Sigmoid colon (tissue), 4 donors: ENCODE measurements at regions not wholly inside any gene's neighbourhood (a gene's known extent, or its start where the extent isn't known, plus 50 kb on each side); places are given as distances from the start of the nearest gene placed in this dataset.

ENCODE experiments used
- CTCF ChIP-seq, 4 experiments: fragments of 450-650 bp in 3 of 4; fragments of 200-600 bp in 1 of 4; IDR thresholded peaks; one replicate each; pipeline ENCODE4 v1.5.1; 2016 to 2019; ENCODE audit warnings: antibody characterized with exemption in 4 of 4, mild to moderate bottlenecking in 3 of 4, moderate library complexity in 2 of 4
- EP300 ChIP-seq, 4 donors: sonication (generic); formaldehyde crosslinking; IDR thresholded peaks; one replicate each; pipeline ENCODE4 v1.6.1; 2017; ENCODE audit warnings: antibody characterized with exemption in 4 of 4
- POLR2AphosphoS5 ChIP-seq, 4 donors: sonication (generic); formaldehyde crosslinking; IDR thresholded peaks; one replicate each; pipeline ENCODE4 v1.6.1; 2017; ENCODE audit warnings: antibody characterized with exemption in 4 of 4

GRCh38 chr13:65529541-65529940 lies 1700.6 kb downstream of the PCDH9 start:
- TF ChIP-seq EP300 (IDR thresholded peaks at IDR 0.05) (no peak), CTCF (IDR thresholded peaks at IDR 0.05) (no peak), POLR2AphosphoS5 (IDR thresholded peaks at IDR 0.05) (no peak)
